ENCODE measurements at regions not wholly inside any gene's neighbourhood (a gene's known extent, or its start where the extent isn't known, plus 50 kb on each side); places are given as distances from the start of the nearest gene placed in this dataset.

- TF ChIP-seq RARB (CRISPR knock-in tag; IDR thresholded peaks at IDR 0.05) = no peak
- TF ChIP-seq, protein P1, sequence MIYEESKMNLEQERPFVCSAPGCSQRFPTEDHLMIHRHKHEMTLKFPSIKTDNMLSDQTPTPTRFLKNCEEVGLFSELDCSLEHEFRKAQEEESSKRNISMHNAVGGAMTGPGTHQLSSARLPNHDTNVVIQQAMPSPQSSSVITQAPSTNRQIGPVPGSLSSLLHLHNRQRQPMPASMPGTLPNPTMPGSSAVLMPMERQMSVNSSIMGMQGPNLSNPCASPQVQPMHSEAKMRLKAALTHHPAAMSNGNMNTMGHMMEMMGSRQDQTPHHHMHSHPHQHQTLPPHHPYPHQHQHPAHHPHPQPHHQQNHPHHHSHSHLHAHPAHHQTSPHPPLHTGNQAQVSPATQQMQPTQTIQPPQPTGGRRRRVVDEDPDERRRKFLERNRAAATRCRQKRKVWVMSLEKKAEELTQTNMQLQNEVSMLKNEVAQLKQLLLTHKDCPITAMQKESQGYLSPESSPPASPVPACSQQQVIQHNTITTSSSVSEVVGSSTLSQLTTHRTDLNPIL (CRISPR knock-in tag; IDR thresholded peaks at IDR 0.05; ENCODE audit: low read depth) = no peak
- TF ChIP-seq SNAI2 (CRISPR knock-in tag; IDR thresholded peaks at IDR 0.05) = no peak
- no peak for TF ChIP-seq ZNF8 (CRISPR knock-in tag; IDR thresholded peaks at IDR 0.05)
- no peak for TF ChIP-seq TCF4 (CRISPR knock-in tag; IDR thresholded peaks at IDR 0.05; ENCODE audit: borderline replicate concordance)
- no peak for TF ChIP-seq GLIS3 (CRISPR knock-in tag; IDR thresholded peaks at IDR 0.05)
- no peak for TF ChIP-seq OSR1 (CRISPR knock-in tag; IDR thresholded peaks at IDR 0.05)
- no peak for TF ChIP-seq ARNTL (CRISPR knock-in tag; IDR thresholded peaks at IDR 0.05; ENCODE audit: borderline replicate concordance, low read depth)
- TF ChIP-seq ZC3H10 (CRISPR knock-in tag; IDR thresholded peaks at IDR 0.05) = no peak
- ATAC-seq = no peak
These were observed 51.7 kb downstream of the UBE2NL start for GRCh38 chrX:143935601-143936000.

GRCh38 chrX:143940119-143940518, 56.2 kb downstream of the UBE2NL start:
- ATAC-seq = no peak

GRCh38 chrX:143945171-143945570, 61.3 kb downstream of the UBE2NL start:
- no peak for ATAC-seq
- no peak for TF ChIP-seq TOX (CRISPR knock-in tag; IDR thresholded peaks at IDR 0.05; ENCODE audit: borderline replicate concordance)
- no peak for TF ChIP-seq OSR1 (CRISPR knock-in tag; IDR thresholded peaks at IDR 0.05)
- no peak for TF ChIP-seq ESRRG (CRISPR knock-in tag; IDR thresholded peaks at IDR 0.05)

More at GRCh38 chrX:143940119-143940518, 56.2 kb downstream of the UBE2NL start:
- TF ChIP-seq ZFP30 (CRISPR knock-in tag; IDR thresholded peaks at IDR 0.05) (no peak), ARNTL (CRISPR knock-in tag; IDR thresholded peaks at IDR 0.05; ENCODE audit: borderline replicate concordance, low read depth) (no peak), BACH2 (CRISPR knock-in tag; IDR thresholded peaks at IDR 0.05; ENCODE audit: borderline replicate concordance) (no peak), RARB (CRISPR knock-in tag; IDR thresholded peaks at IDR 0.05) (no peak), TOX (CRISPR knock-in tag; IDR thresholded peaks at IDR 0.05; ENCODE audit: borderline replicate concordance) (no peak), ESRRG (CRISPR knock-in tag; IDR thresholded peaks at IDR 0.05) (no peak), TCF4 (CRISPR knock-in tag; IDR thresholded peaks at IDR 0.05; ENCODE audit: borderline replicate concordance) (no peak), SNAI2 (CRISPR knock-in tag; IDR thresholded peaks at IDR 0.05) (no peak), ZNF8 (CRISPR knock-in tag; IDR thresholded peaks at IDR 0.05) (no peak), ZC3H10 (CRISPR knock-in tag; IDR thresholded peaks at IDR 0.05) (no peak), OSR1 (CRISPR knock-in tag; IDR thresholded peaks at IDR 0.05) (no peak), ZFP3 (CRISPR knock-in tag; IDR thresholded peaks at IDR 0.05) (no peak), POU6F1 (CRISPR knock-in tag; IDR thresholded peaks at IDR 0.05; ENCODE audit: borderline replicate concordance, low read depth) (no peak), ISL1 (CRISPR knock-in tag; IDR thresholded peaks at IDR 0.05) (no peak), ZNF565 (CRISPR knock-in tag; conservative IDR thresholded peaks at IDR 0.05; ENCODE audit: low read depth) (no peak), PPARA (CRISPR knock-in tag; IDR thresholded peaks at IDR 0.05; ENCODE audit: borderline replicate concordance) (no peak), CSDC2 (CRISPR knock-in tag; IDR thresholded peaks at IDR 0.05) (no peak)
- TF ChIP-seq, protein P2, sequence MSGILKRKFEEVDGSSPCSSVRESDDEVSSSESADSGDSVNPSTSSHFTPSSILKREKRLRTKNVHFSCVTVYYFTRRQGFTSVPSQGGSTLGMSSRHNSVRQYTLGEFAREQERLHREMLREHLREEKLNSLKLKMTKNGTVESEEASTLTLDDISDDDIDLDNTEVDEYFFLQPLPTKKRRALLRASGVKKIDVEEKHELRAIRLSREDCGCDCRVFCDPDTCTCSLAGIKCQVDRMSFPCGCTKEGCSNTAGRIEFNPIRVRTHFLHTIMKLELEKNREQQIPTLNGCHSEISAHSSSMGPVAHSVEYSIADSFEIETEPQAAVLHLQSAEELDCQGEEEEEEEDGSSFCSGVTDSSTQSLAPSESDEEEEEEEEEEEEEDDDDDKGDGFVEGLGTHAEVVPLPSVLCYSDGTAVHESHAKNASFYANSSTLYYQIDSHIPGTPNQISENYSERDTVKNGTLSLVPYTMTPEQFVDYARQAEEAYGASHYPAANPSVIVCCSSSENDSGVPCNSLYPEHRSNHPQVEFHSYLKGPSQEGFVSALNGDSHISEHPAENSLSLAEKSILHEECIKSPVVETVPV (CRISPR knock-in tag; IDR thresholded peaks at IDR 0.05) = no peak
- TF ChIP-seq, protein P1 (CRISPR knock-in tag; IDR thresholded peaks at IDR 0.05; ENCODE audit: low read depth) = no peak
- TF ChIP-seq, protein P3, sequence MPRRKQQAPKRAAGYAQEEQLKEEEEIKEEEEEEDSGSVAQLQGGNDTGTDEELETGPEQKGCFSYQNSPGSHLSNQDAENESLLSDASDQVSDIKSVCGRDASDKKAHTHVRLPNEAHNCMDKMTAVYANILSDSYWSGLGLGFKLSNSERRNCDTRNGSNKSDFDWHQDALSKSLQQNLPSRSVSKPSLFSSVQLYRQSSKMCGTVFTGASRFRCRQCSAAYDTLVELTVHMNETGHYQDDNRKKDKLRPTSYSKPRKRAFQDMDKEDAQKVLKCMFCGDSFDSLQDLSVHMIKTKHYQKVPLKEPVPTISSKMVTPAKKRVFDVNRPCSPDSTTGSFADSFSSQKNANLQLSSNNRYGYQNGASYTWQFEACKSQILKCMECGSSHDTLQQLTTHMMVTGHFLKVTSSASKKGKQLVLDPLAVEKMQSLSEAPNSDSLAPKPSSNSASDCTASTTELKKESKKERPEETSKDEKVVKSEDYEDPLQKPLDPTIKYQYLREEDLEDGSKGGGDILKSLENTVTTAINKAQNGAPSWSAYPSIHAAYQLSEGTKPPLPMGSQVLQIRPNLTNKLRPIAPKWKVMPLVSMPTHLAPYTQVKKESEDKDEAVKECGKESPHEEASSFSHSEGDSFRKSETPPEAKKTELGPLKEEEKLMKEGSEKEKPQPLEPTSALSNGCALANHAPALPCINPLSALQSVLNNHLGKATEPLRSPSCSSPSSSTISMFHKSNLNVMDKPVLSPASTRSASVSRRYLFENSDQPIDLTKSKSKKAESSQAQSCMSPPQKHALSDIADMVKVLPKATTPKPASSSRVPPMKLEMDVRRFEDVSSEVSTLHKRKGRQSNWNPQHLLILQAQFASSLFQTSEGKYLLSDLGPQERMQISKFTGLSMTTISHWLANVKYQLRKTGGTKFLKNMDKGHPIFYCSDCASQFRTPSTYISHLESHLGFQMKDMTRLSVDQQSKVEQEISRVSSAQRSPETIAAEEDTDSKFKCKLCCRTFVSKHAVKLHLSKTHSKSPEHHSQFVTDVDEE (CRISPR knock-in tag; IDR thresholded peaks at IDR 0.05) = no peak
